ENCODE measurements at regions not wholly inside any gene's neighbourhood (a gene's known extent, or its start where the extent isn't known, plus 50 kb on each side); places are given as distances from the start of the nearest gene placed in this dataset.

- TF ChIP-seq ZNF639 (CRISPR knock-in tag; conservative IDR thresholded peaks at IDR 0.05 in 1 of 2, IDR thresholded peaks at IDR 0.05 in 1 of 2), result no peak
- TF ChIP-seq SOX6 (IDR thresholded peaks at IDR 0.05), result no peak
- TF ChIP-seq PATZ1 (CRISPR knock-in tag; IDR thresholded peaks at IDR 0.05; ENCODE audit: borderline replicate concordance), result no peak
- no peak for TF ChIP-seq CUX1 (CRISPR knock-in tag; IDR thresholded peaks at IDR 0.05)
- no peak for TF ChIP-seq GABPA (tag; conservative IDR thresholded peaks at IDR 0.05; ENCODE audit: low read depth)
- no peak for TF ChIP-seq ZNF778 (CRISPR knock-in tag; IDR thresholded peaks at IDR 0.05)
- no peak for TF ChIP-seq HBP1 (CRISPR knock-in tag; IDR thresholded peaks at IDR 0.05)
- no peak for TF ChIP-seq TCF7L2 (IDR thresholded peaks at IDR 0.05; ENCODE audit: low read depth, low read length)
- no peak for TF ChIP-seq KDM4B (IDR thresholded peaks at IDR 0.05; ENCODE audit: borderline replicate concordance in 2 of 2, low read depth in 1 of 2)
These were observed 238.3 kb upstream of the SDK2 start (continued) for GRCh38 chr17:73882590-73882989.
